ENCODE measurements at regions not wholly inside any gene's neighbourhood (a gene's known extent, or its start where the extent isn't known, plus 50 kb on each side); places are given as distances from the start of the nearest gene placed in this dataset.

DNA sequence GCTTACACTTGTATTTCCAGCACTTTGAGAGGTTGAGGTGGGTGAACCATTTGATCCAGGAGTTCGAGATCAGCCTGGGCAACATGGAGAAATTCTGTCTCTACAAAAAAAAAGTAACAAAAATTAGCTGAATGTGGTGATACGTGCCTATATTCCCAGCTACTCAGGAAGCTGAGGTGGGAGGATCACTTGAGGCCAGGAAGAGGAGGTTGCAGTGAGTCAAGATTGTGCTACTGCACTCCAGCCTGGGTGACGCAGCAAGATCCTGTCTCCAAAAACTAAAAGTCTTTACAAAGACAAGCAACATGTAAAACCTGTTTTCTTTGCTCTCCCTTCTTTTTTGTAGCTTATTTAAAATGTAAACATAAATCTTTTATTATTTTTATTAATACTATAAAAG lies 1156.1 kb downstream of the FAT4 start:
- TF ChIP-seq, protein P1, sequence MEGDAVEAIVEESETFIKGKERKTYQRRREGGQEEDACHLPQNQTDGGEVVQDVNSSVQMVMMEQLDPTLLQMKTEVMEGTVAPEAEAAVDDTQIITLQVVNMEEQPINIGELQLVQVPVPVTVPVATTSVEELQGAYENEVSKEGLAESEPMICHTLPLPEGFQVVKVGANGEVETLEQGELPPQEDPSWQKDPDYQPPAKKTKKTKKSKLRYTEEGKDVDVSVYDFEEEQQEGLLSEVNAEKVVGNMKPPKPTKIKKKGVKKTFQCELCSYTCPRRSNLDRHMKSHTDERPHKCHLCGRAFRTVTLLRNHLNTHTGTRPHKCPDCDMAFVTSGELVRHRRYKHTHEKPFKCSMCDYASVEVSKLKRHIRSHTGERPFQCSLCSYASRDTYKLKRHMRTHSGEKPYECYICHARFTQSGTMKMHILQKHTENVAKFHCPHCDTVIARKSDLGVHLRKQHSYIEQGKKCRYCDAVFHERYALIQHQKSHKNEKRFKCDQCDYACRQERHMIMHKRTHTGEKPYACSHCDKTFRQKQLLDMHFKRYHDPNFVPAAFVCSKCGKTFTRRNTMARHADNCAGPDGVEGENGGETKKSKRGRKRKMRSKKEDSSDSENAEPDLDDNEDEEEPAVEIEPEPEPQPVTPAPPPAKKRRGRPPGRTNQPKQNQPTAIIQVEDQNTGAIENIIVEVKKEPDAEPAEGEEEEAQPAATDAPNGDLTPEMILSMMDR (IDR thresholded peaks at IDR 0.05 in 4 of 5, conservative IDR thresholded peaks at IDR 0.05 in 1 of 5) = no peak
- no peak for TF ChIP-seq POLR2A (IDR thresholded peaks at IDR 0.05)
